ENCODE measurements at regions not wholly inside any gene's neighbourhood (a gene's known extent, or its start where the extent isn't known, plus 50 kb on each side); places are given as distances from the start of the nearest gene placed in this dataset.

DNA sequence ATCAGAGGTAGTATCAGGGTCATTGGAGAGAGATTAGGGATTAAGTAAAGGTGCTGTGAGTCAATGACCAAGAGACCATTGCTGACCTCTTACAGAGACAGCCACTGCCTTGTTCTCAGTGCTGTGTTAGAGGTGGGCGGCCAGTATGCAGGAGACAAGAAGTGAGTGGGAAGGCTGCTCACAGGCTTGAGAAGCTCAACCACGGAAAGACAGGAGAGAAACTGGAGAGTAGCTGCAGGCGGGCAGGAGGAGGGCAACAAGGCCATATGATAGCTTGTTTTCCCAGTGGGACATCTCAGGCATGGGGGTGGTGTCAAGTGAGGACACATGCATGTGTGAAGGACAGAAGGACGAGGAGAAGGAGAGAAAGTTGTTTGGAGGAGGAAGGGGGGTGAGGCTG, 237.3 kb downstream of the PDCD6IP start:
- no peaks in the 10 kb centered on the region for H3K9me2 ChIP-seq (ENCODE audit: insufficient read depth)
- H3K4me2 ChIP-seq: no peak overlapping the region
- H3K4me1 ChIP-seq (replicated peaks; ENCODE audit: insufficient read depth): no peaks in the 10 kb centered on the region
- no peaks in the 10 kb centered on the region for H3K9me3 ChIP-seq (ENCODE audit: insufficient read depth, low read depth)
- no peaks in the 10 kb centered on the region for H3K36me3 ChIP-seq (ENCODE audit: low read depth)
- no TSS peak for BruUV-seq (replicated peaks)
- no peak for TF ChIP-seq EZH2 (IDR thresholded peaks at IDR 0.05; ENCODE audit: low read depth)
- TF ChIP-seq CTCF (conservative IDR thresholded peaks at IDR 0.05): no peak
- H3K79me2 ChIP-seq (ENCODE audit: low read depth): no peaks in the 10 kb centered on the region
- intact Hi-C loops (cut with micrococcal nuclease; ENCODE audit: unreplicated experiment): no loop called here
- no peaks in the 10 kb centered on the region for H4K20me1 ChIP-seq (ENCODE audit: insufficient read depth)
- CTCF ChIA-PET: no interaction called here
- no peak overlapping the region for H2AFZ ChIP-seq
- no peaks in the 10 kb centered on the region for H3F3A ChIP-seq (ENCODE audit: insufficient read depth, low read depth)
- DNase-seq: no peak
- H3K4me3 ChIP-seq: no peak overlapping the region
- POLR2A ChIA-PET (ENCODE audit: unreplicated experiment): no interaction called here
- H3K27me3 ChIP-seq (ENCODE audit: insufficient read depth, low read depth): no peaks in the 10 kb centered on the region; the same call in 1 of the 2 replicates
- H3K27ac ChIP-seq: no peak overlapping the region

- Histone ChIP-seq H3K9me2 (ENCODE audit: insufficient read depth) (no peaks in the 10 kb centered on the region), H3K4me1 (replicated peaks; ENCODE audit: insufficient read depth) (no peaks in the 10 kb centered on the region), H3K4me3 (no peak overlapping the region), H4K20me1 (ENCODE audit: insufficient read depth) (no peaks in the 10 kb centered on the region), H3K9me3 (ENCODE audit: insufficient read depth, low read depth) (no peaks in the 10 kb centered on the region), H3F3A (ENCODE audit: insufficient read depth, low read depth) (no peaks in the 10 kb centered on the region), H3K36me3 (ENCODE audit: low read depth) (no peaks in the 10 kb centered on the region), H3K27me3 (ENCODE audit: insufficient read depth, low read depth) (no peaks in the 10 kb centered on the region; the same call in 1 of the 2 replicates), H2AFZ (no peak overlapping the region), H3K79me2 (ENCODE audit: low read depth) (no peaks in the 10 kb centered on the region), H3K4me2 (no peak overlapping the region), H3K27ac (no peak overlapping the region)
- intact Hi-C loops (cut with micrococcal nuclease; ENCODE audit: unreplicated experiment): no loop called here
- ChIA-PET CTCF (no interaction called here), POLR2A (ENCODE audit: unreplicated experiment) (no interaction called here)
- TF ChIP-seq CTCF (conservative IDR thresholded peaks at IDR 0.05) (no peak), EZH2 (IDR thresholded peaks at IDR 0.05; ENCODE audit: low read depth) (no peak)
- no peak for DNase-seq
- no TSS peak for BruUV-seq (replicated peaks)
Observed at GRCh38 chr3:34037260-34037659, 238.8 kb downstream of the PDCD6IP start.

- Histone ChIP-seq H4K20me1 (ENCODE audit: insufficient read depth) (no peaks in the 10 kb centered on the region), H3K4me2 (no peak overlapping the region), H3K27me3 (ENCODE audit: insufficient read depth, low read depth) (no peaks in the 10 kb centered on the region; the same call in 1 of the 2 replicates), H3K27ac (no peak overlapping the region), H3F3A (ENCODE audit: insufficient read depth, low read depth) (no peaks in the 10 kb centered on the region), H3K79me2 (ENCODE audit: low read depth) (no peaks in the 10 kb centered on the region), H3K9me3 (ENCODE audit: insufficient read depth, low read depth) (no peaks in the 10 kb centered on the region), H3K4me3 (no peak overlapping the region), H2AFZ (no peak overlapping the region), H3K9me2 (ENCODE audit: insufficient read depth) (no peaks in the 10 kb centered on the region), H3K4me1 (replicated peaks; ENCODE audit: insufficient read depth) (no peaks in the 10 kb centered on the region), H3K36me3 (ENCODE audit: low read depth) (no peaks in the 10 kb centered on the region)
- ChIA-PET POLR2A (ENCODE audit: unreplicated experiment) (no interaction called here), CTCF (no interaction called here)
- BruUV-seq (replicated peaks): no TSS peak
- intact Hi-C loops (cut with micrococcal nuclease; ENCODE audit: unreplicated experiment): no loop called here
- no peak for DNase-seq
- TF ChIP-seq EZH2 (IDR thresholded peaks at IDR 0.05; ENCODE audit: low read depth): no peak
Observed at GRCh38 chr3:34038131-34038530, 239.7 kb downstream of the PDCD6IP start.

DNA sequence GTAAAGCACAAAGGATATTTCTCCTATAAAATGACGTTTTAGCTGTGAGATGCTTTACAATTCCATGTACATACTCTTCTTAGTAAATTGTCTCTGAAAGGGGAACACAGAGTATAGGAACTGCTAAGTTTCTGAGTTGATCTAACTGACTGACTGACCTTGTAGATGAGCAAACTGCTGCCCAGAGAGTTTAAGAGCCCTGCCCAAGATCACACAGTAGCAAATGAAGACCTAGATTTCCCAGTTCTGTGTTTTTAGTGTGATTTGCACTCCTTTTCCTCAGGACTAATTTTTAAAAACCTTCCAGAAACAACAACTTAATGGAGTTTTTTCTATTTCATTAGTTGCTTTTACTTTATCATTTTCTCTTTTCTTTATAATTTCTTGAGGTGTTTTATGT, 247.7 kb downstream of the PDCD6IP start:
- intact Hi-C loops (cut with micrococcal nuclease; ENCODE audit: unreplicated experiment): no loop called here
- no peaks in the 10 kb centered on the region for H3K4me1 ChIP-seq (replicated peaks; ENCODE audit: insufficient read depth)
- no peak overlapping the region for H2AFZ ChIP-seq
- DNase-seq: no peak
- no TSS peak for BruUV-seq (replicated peaks)
- H3K9me3 ChIP-seq (ENCODE audit: insufficient read depth, low read depth): no peaks in the 10 kb centered on the region
- CTCF ChIA-PET: no interaction called here
- H3K79me2 ChIP-seq (ENCODE audit: low read depth): no peaks in the 10 kb centered on the region
- no peak overlapping the region for H3K27ac ChIP-seq
- TF ChIP-seq EZH2 (IDR thresholded peaks at IDR 0.05; ENCODE audit: low read depth) (no peak), CTCF (conservative IDR thresholded peaks at IDR 0.05) (no peak)
- no peak overlapping the region for H3K4me3 ChIP-seq
- no peaks in the 10 kb centered on the region for H3K36me3 ChIP-seq (ENCODE audit: low read depth)
- no peaks in the 10 kb centered on the region for H3K9me2 ChIP-seq (ENCODE audit: insufficient read depth)
- no peaks in the 10 kb centered on the region for H3F3A ChIP-seq (ENCODE audit: insufficient read depth, low read depth)
- no peaks in the 10 kb centered on the region for H3K27me3 ChIP-seq (ENCODE audit: insufficient read depth, low read depth)
- POLR2A ChIA-PET (ENCODE audit: unreplicated experiment): no interaction called here
- no peak overlapping the region for H3K4me2 ChIP-seq
- no peaks in the 10 kb centered on the region for H4K20me1 ChIP-seq (ENCODE audit: insufficient read depth)
